IMR-90 (cell line): ENCODE measurements at regions not wholly inside any gene's neighbourhood (a gene's known extent, or its start where the extent isn't known, plus 50 kb on each side); places are given as distances from the start of the nearest gene placed in this dataset.

Source experiments
- CTCF ChIP-seq: conservative IDR thresholded peaks from 2 replicates; pipeline ENCODE4 v1.5.1; 2012; ENCODE audit warnings: mild to moderate bottlenecking, low read depth, low read length, improper control_type of control experiment
- POLR2A ChIP-seq: IDR thresholded peaks from 2 replicates; pipeline ENCODE4 v1.6.1; 2012; ENCODE audit warnings: mild to moderate bottlenecking, low read depth, low read length
- USF2 ChIP-seq: fragments of 150-350 bp; IDR thresholded peaks from 2 replicates; pipeline ENCODE4 v1.6.1; 2017; ENCODE audit warnings: mild to moderate bottlenecking, antibody characterized with exemption, low read length, low read depth

- TF ChIP-seq POLR2A (no peak), CTCF (no peak), USF2 (no peak)
Measured at GRCh38 chr4:151841107-151841506, 80.3 kb upstream of the GATB start.
